ENCODE measurements at regions not wholly inside any gene's neighbourhood (a gene's known extent, or its start where the extent isn't known, plus 50 kb on each side); places are given as distances from the start of the nearest gene placed in this dataset.

- no peak for TF ChIP-seq ZBTB43 (CRISPR knock-in tag; IDR thresholded peaks at IDR 0.05)
- no peak for TF ChIP-seq FOXP4 (CRISPR knock-in tag; IDR thresholded peaks at IDR 0.05)
- no peak for TF ChIP-seq MAX (CRISPR knock-in tag; IDR thresholded peaks at IDR 0.05)
- no peak for TF ChIP-seq USF1 (CRISPR knock-in tag; IDR thresholded peaks at IDR 0.05)
- TF ChIP-seq USF2 (CRISPR knock-in tag; IDR thresholded peaks at IDR 0.05): no peak
Measured at GRCh38 chr9:26112724-26113123, 434.5 kb upstream of the TUSC1 start.
